ENCODE measurements at regions not wholly inside any gene's neighbourhood (a gene's known extent, or its start where the extent isn't known, plus 50 kb on each side); places are given as distances from the start of the nearest gene placed in this dataset.
"Not testable (repeated sequence)": the region's sequence is repeated elsewhere in the genome, so short reads cannot be mapped to it uniquely, and the experiment has no call there.

- DNase-seq = no peak
Observed at GRCh38 chr5:162638849-162639248, 571.3 kb downstream of the GABRG2 start.

- DNase-seq = no peak
Observed at GRCh38 chr5:162641142-162641813, 573.7 kb downstream of the GABRG2 start.

DNA sequence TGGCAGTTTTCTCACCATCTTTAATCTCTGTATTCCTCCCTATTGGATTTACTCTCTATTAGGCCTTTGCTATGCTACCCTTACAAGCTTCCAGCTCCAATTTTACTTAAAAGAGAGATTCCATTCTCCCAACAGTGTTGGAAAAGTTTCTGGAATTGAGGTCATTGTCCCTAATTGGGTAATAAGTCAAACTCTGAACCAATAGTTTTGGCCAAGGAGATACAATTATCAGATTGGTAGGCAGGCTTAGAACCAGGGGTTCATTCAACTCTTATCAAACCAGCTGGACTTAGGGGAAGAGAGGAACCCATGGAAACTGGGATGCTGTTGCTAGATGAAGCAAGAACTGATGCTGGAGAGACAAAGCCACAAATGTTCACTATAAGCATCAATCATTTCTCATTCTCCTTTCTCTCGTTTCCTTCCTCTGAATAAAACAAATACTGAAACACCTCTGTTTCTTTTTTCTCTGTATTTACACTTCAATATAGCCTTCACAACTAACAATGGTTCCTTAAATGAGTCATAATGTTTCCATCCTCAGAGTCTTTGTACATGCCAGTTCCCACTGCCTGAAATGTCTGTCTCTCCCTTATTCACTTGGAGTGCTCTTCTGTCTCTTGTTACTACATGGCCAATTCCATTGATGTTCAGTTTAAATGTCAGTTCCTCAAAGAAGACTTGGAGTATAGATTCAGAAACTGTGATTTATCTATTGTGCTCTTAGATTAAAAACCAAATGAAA, 587.3 kb downstream of the GABRG2 start:
- DNase-seq = no peak

- no peak for DNase-seq
Observed at GRCh38 chr5:162657076-162657475, 589.5 kb downstream of the GABRG2 start.

DNA sequence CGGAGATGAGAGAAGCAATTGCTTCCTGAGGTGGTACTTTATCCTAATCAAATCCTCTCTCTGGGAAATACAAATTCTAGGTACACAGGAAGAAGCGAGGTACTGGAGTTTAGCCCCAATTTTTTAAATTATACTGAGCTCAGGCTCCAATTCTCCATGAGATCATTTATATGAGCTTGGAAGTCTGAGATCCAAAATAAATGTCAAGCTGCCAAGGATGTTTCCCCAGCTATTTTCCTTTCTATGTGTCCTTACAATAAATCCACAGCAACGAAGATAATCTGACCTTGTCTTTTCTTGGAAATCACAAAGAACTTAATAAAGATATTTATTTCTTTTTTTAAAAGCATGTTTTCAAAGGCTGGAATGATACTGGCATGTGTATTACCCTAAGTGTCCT, 597.3 kb downstream of the GABRG2 start:
- no peak for DNase-seq

DNA sequence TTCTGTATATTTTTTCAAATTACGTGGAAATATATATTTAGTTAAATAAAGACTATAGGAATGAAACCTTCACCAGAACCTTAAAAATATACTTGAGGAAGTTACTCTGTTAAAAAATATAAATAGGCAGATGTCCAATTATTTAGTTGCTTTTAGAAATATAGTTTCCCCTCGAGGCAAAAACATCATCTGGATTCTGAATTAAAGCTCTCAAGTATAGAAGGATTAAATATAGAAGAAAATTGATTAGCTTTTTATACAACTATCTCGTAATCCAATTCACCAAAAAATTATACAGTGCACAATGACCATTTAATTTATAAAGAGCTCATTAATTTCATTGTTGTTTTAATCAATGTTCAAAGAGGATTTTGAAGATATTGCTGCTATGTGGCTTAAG, 601.4 kb downstream of the GABRG2 start:
- no peak for DNase-seq

- DNase-seq = no peak
Observed at GRCh38 chr5:162672061-162672460, 604.5 kb downstream of the GABRG2 start.

- DNase-seq = no peak
Observed at GRCh38 chr5:162683284-162683683, 615.7 kb downstream of the GABRG2 start.

DNA sequence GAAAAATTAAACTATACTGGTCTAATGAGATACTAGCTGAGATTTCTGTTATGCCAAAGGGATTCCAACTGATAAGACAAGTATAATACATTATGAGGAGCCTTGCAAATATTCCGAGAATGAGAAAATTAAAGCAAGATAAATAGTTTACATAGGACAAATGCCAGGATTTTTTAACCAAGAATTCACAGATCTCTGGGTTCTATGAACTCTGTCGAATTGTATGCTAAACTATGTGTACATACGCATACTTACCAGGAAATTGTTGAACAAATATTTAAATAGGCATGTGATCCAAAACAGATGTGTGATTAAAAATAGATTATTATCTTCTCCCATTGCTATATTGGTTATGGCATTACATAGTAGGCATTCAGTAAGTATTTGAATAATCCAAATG, 616.6 kb downstream of the GABRG2 start:
- DNase-seq = no peak

- DNase-seq = no peak
Observed at GRCh38 chr5:162685302-162685701, 617.7 kb downstream of the GABRG2 start.

GRCh38 chr5:162696272-162696671, 628.7 kb downstream of the GABRG2 start:
- not testable (repeated sequence) for DNase-seq

GRCh38 chr5:162699361-162699760, 631.8 kb downstream of the GABRG2 start:
- no peak for DNase-seq

DNA sequence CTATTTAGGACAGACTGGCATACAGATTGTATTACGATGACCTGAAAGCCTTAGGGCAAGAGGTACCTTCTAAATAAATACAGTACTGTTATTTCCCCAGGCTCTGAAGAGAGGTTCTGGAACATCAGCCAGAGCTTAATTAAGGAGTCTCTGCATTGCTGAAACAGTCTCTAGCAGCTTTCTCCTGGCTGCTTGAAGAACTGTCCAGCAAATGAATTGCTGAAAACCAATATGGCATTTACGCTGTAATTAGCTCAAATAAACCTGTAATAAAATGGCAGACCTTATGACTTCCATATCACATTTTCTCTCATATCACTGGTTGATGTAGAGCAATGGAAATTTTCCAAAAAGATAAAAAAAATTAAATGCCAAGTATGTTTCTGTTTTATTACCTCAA, 636.3 kb downstream of the GABRG2 start:
- DNase-seq = no peak

GRCh38 chr5:162711244-162711643, 643.7 kb downstream of the GABRG2 start:
- DNase-seq = no peak

DNA sequence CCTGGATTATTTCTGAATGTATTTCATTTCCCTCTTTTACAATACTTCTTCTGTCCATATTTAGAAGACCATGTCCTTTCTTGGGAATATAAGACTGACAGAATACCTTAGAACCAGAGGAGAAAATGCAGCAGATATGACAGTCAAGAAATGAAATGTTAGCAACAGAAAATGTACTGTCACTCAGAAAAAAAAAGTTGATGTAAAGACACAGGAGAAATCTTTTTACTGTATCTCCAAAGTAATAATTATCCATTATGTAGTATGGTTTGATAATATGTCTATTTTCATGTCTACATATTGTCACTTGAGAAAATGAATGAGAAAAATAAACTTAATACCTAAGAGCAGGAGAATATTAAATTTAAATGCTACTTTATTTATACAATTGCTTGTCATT, 652.1 kb downstream of the GABRG2 start:
- no peak for DNase-seq

DNA sequence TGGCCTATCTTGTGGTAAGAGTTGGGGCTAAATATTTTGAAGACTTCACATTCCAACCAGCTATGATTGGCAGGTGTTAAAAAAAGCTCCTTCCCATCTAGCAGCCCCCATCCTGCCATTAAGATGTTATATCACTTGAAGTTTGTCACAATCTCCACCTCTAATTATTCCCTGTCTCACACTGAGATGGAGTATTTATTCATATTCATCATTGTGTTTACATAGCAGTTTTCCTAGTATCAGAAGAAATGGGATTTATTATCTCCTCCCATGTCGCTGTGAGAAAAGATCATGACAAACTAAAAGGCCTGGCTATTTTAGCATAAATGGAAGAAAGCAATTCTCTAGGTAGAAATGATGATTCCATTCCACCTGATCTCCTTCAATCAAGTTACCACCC, 653.6 kb downstream of the GABRG2 start:
- DNase-seq = no peak

DNA sequence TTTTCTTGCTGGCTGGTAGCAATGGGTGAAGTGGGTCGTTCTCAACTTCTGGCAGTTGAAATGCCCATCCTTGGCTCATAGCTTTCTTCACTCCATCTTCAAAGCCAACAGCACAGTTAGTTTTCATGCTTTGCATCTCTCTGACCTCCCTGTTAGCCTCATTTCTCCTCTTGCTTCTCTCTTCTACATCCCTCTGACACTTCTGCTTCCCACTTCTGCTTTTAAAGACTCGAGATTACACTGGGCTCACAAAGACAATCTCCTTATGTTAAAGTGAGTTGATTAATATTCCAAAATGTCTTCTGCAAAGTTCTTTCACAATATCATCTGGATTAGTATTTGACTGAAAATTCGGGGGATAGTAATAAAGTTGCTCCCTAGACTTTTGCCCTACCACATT, 684.8 kb upstream of the CCNG1 start:
- DNase-seq = no peak

DNA sequence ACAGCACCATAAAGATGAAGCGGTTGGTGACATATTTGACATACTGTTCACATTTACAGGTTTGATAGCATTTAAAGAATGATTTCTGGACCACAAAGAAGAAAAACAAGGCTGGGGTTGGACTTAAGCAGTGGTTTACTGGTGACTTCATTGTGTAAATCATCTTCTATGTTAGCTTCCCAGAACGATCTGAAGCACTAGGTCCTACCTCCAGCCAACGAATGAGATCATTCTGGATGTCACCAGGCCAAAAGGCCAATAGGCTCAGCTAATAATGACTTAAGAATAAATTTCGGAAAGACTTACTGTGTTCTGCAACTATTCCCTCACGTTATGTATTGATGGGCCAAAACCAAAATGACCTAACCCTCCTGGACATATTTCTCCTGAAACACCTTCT, 675.3 kb upstream of the CCNG1 start:
- DNase-seq = no peak

GRCh38 chr5:162769019-162769418, 668.4 kb upstream of the CCNG1 start:
- no peak for DNase-seq

DNA sequence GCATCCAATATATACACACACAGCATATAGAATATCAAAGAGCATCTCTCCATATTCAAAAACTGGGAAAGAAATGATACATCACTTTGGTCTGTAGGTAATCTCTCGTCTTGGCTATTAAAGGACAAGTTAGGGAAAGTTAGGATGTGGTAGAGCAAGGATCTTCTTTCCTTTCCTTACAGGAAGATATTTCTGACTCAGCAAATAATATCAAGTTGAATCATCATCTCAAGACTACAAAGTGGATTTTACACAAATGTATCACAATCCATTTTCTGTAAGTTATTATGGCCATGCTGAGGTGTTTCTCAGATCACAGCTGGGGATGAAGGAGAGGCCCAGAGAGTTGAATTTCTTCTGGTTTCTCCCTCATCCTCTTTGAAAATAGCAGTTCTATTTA, 651.7 kb upstream of the CCNG1 start:
- no peak for DNase-seq

DNA sequence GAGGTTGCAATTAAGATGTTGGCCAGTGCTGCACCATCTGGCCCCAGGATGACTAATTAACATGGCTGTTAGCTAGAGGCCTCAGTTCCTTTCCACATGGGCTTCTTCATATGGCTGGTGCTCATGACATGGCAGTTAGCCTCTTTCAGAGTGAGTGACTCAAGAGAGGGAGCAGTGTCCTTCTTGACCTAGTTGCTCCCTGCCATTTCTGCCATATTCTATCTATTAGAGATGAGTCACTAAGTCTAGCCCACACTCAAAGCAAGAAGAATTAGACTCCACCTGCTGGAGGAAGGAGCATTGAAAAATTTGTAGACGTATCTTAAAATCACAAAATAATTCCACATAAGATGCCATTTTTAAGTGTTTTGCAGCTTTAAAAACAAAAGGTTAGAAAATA, 651.2 kb upstream of the CCNG1 start:
- no peak for DNase-seq

GRCh38 chr5:162796507-162796906, 640.9 kb upstream of the CCNG1 start:
- no peak for DNase-seq

GRCh38 chr5:162800301-162800700, 637.1 kb upstream of the CCNG1 start:
- no peak for DNase-seq

DNA sequence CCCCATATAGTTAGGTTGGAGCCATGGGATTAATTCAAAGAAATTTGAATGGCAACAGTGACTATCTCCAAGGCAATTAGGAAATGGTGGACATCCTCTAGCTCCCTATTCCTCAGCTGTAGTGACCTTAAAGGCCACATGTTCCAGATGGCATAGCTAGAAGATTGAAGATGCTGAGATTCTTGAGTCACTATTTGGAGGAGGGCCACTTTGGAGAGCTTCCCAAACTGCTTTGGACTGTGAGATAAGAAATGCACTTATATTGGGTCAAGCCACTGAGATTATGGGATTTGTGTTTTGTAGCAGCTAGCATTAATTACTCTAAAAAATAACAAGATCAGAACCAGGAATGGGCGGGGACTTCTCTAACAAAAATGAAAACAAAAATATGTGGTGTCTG, 636.2 kb upstream of the CCNG1 start:
- no peak for DNase-seq

- no peak for DNase-seq
Observed at GRCh38 chr5:162806195-162806594, 631.2 kb upstream of the CCNG1 start.

Measured in NCI-H1092 treated with DMSO at 0.1 percent for 48 hours (cell line).